ENCODE measurements at regions not wholly inside any gene's neighbourhood (a gene's known extent, or its start where the extent isn't known, plus 50 kb on each side); places are given as distances from the start of the nearest gene placed in this dataset.

DNA sequence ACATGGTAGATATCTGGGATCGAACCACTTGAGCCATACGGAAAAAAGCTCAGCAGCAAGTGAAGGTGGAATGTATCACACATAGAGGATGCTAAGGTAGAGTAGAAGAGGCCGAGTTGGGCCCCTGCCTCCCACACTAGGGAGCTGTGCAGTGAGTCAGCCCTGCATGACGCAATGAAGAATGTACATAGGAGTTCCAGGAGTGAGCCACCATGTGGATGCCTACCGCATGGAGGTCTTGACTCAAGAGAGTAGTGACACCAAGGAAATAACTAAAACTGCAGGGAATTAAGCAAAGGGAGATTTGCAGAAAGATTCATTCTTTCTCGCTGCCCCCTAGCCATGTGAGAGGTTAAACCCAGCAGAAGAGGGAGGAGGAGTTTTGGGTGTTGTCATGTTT lies 389.6 kb upstream of the IGFBP7 start:
- no peak for DNase-seq (ENCODE audit: low read depth in 2 of 2, low spot score in 1 of 2)

DNA sequence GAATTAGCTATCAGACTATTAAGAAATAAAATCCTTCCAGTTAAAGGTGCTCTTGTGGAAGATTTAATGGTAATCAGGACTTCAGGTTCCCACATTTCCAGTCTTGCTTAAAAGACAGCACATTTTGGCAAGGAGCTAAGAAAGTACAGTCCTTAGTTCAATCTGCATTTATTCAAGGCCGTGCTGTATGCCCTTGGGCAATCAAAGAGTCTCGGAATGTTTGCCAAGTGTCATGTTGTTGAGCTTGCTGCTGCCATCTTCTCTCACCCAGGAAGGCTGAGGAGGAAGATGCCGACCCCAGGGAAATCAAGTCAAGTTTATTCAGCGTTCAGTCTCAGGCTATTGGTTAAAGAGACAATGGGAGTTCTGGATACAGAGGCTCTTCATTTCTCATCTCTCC lies 388.1 kb upstream of the IGFBP7 start:
- DNase-seq (ENCODE audit: low read depth in 2 of 2, low spot score in 1 of 2), result no peak

DNA sequence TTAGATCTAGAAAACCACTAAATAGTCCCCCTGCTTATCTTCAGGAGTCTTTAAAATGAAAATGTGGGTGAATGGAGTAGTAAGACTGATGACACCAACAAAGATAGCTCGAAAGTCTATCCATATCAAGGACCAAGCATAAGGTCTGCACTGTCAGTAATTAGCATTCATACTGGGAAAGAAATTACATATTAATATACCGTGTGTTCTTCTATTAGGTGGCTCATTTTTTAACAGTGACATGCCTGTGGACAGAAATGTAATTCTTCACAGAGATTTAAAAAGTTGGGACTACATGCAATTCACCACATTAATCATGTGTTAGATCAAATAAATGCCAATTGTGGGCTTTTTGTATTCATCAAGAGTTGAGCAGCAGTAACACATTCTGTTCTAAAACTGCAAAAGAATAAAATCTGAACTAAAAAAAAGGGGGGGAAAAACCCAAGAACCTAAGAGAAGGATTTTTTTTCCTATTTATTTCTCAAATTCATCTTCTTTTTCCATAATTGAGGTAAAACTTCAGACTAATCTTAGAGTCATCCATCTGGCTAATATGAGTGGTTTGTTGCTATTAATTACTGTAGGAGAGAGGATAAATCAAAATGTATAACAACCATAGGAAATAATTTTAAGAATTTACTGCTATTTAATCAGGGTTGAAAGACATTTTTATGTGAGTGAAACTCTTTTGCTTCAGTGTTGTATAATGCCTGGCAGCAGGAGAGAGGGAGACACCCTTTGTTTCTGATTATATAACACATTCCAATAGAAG lies 386.7 kb upstream of the IGFBP7 start:
- no peak for DNase-seq (ENCODE audit: low read depth in 2 of 2, low spot score in 1 of 2)

DNA sequence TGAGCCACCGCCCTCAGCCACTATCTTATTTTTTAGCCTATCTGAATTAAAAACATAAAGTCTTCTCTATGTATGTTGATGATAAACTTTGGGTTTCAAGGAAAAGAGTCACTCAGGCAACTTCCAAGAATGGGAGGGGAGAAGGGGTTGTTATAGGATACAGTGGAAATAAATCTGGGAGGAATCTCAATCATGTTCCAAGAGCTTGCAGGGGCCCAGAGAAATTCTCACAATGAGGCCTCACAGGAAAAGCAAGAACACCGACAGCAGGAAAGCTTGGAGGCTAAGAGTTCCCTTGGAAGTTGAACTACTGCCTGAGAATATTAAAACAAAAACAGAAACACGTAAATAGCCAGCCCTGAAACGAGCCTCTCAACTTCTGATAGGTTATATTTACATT lies 384.6 kb upstream of the IGFBP7 start:
- DNase-seq (ENCODE audit: low read depth in 2 of 2, low spot score in 1 of 2), result no peak

DNA sequence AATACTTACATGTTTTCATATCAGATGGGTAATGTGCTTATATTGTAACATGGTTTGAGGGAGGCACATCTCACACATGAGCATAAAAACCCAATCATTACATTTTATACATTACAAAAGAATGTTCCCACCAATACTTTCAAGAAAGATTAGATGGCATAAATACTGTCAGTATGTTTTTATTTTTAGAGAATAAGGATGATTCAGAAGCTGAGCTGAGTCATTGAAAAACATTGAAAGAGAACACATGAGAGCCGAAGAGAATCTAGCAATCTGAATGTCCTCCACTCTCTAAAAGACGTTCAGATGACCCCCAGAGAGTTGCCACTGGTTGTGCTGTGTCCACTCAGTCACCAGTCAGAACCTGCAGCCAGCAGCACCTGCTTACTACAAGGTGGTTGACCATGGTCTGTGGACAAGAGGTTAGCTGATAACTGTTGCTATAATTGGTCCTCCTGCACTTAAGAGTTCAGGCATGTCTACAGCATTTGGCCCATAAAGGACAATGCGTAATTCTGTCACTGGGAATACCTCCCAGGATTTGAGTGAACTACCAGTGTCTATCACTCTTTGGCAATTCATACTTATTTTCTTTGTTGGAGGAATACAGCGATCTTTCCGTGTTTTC lies 382.2 kb upstream of the IGFBP7 start:
- no peak for DNase-seq (ENCODE audit: low read depth in 2 of 2, low spot score in 1 of 2)

DNA sequence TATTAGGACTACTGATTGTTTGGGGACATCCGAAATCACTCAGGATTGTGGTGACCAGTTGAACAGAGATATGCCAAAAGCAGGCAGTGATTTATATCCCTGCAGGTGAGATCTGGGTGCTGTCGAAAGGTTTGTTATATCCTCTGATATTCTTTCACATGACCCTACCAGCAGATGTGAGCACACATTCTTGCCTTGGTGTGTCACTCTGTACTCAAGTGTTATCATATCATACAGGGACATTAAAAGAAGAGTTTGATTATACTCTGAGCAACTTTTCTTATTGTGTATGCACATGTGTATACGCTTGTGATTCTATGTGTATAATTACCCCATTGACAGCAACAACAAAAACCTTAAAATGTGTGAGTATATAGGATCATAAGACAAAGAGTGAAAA lies 381.2 kb upstream of the IGFBP7 start:
- no peak for DNase-seq (ENCODE audit: low read depth in 2 of 2, low spot score in 1 of 2)

DNA sequence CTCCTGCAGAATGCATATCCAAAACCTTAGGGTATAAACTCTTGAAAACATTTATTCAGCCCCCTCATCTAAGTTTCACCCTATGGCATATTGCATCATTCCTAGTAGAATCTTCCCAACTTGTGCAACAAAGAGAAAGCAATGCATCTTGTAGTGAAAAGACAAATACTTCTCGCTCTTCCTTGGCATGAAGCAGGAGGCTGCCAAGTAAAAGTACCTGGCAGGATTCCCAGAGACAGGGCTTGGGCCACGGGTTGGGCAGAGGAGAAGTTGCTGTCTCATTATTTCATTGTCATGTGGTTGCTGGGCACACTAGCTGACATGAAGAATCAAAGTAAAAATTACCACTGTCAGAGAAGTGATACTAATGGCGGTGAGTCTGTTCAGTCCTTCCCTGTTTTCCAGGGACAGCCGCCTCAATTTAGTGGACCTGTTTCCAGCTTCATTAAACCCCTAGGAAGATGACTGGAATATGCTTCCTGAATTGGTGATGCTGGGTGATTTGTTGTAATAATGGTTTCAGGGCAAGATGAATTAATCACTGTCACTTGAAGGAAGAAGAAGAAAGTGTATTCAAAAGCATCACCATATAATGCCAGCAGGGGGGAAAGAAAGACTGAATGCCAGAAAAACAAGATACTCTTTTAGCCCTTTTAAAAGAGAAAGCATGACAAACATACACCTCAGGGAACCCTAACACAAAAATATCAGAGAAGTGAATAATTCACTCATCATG lies 380.5 kb upstream of the IGFBP7 start:
- DNase-seq (ENCODE audit: low read depth in 2 of 2, low spot score in 1 of 2), result no peak

DNA sequence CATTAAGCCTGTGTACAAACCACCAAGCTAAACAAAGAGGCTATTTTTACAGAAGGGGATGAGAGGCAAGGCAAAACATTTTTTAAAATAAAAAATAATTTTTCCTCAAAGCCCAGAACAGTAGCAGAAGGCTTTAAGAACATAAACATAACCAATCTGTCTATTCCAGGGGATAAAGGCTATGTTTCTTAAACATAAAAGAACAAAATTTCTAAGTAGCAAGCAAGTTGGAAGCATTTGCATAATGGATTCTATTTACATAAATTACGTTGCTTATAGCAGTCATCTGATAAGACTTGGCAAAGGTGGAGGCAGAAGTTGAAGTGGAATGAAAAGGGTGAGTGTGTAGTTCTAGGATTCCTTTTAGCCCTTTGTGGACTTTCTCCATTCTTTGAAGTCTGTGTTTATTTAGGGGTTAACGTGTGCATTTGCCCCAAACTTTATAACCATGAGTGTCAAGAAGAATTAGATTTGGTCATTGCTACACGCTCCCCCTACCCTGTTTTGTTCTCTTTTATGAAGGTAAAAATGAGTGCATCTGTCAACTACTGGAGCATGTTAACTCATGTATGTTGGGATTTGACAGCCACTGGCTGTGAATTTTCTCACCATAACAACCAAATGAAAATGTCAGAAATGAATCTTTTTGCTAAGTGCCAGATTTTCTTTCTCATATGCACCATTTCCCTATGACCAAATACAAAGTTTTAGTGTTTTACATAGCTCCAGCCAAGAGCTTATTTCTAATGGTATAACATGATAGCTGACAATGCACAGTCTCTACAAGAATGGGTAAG lies 378.4 kb upstream of the IGFBP7 start:
- DNase-seq (ENCODE audit: low read depth in 2 of 2, low spot score in 1 of 2), result no peak

DNA sequence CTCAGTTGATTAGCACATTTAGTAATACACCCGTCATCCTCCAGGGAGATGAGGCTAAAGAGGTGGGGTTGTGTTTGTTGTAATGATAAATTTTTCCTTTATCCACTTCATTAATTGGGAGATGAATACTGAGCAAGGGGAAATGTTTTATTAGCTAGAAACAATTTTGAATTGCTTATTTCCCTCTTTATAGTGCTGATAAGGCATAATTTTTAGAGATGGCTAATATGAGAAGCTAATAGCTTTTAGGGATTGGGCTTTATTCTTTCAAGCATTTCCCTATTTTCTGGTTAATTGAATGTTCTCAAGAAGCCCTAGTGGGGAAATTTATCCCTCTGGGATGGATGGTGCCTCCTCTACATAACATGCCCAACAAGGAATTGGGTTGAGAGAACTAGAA lies 365.2 kb upstream of the IGFBP7 start:
- DNase-seq (ENCODE audit: low read depth in 2 of 2, low spot score in 1 of 2), result no peak

DNA sequence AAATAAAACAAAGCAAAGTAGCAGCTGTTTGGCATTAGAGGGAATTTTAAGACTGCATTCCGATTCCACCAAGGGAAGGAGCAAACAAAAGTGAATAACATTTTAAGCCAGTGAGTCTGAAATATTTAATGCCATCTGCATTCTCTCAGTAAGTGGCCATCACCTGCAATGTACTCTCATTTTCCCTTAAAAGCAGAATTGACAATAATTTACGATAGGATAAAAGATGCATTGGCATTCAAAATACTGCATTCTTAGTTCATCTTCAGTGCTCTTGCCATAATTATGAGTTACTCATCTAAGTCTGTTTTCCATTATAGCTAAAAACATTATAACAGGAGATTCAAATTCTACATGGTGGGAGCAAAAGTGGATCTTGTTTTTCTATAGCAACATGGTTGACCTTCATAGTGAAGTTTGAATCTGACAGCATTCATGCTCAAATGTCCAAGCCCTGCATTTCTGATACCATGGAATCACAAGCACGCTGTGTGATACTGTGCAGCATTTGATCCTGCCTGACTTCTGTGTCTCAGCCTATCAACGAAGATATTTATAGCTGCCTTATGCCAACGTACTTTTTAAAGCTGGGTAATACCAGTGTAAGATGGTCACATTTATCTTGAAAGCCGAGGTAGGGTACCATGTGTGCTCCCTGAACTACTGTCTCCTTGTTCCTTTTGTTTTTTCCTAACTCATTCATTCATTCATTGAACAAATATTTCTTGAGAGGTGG lies 355.3 kb upstream of the IGFBP7 start:
- no peak for DNase-seq (ENCODE audit: low read depth in 2 of 2, low spot score in 1 of 2)

DNA sequence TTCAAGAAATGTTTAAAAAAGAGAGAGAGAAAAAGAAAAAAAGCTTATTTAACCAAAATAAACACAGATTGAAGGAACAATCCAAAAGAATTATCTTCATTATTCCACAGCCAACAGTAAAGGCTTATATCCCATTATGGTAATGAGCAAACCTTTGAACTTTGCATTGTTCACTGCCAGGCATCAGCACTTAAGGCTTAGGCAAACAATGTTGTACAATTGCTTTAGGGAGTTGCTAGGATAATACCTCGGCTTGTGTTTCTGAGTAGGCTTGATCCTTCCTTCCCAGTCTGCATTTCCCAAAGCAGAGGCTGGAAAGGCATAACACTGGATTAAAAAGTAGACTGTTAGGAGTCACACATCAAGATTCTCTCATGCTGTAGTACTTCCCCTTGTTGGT lies 352.7 kb upstream of the IGFBP7 start:
- no peak for DNase-seq (ENCODE audit: low read depth in 2 of 2, low spot score in 1 of 2)

DNA sequence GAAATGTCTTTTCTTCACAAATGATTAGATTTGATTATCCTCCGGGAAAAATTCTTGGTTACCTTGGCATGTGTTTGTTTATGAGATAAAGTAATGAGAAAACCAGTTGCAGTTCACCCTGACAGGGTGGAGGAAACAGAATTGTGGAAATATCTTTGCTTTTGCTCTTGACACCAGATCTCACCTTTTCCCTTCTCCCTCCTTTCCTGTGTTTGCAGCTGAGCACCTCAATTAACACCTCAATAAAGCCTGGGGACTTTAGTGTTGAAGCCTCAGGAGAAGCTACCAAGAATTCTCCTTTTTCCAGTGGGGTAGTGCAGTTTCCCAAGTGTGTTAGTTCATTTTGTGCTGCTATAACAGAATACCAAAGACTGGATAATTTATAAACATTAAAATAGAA lies 350.8 kb upstream of the IGFBP7 start:
- DNase-seq (ENCODE audit: low read depth in 2 of 2, low spot score in 1 of 2), result no peak

DNA sequence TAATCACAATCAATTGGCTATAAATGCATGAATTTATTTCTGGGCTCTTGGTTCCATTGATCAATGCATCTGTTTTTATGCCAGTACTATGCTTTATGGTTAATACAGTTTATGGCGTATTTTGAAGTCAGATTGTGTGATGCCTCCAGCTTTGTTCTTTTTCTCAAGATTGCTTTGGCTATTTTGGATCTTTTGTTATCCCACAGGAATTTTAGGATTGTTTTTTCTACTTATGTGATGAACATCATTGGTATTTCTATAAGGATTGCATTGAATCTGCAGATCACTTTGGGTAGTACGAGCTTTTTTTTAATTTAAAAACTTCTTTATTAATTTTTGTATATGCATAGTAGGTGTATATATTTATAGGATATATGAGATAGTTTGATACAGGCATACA lies 338.7 kb upstream of the IGFBP7 start:
- DNase-seq (ENCODE audit: low read depth in 2 of 2, low spot score in 1 of 2), result no peak

DNA sequence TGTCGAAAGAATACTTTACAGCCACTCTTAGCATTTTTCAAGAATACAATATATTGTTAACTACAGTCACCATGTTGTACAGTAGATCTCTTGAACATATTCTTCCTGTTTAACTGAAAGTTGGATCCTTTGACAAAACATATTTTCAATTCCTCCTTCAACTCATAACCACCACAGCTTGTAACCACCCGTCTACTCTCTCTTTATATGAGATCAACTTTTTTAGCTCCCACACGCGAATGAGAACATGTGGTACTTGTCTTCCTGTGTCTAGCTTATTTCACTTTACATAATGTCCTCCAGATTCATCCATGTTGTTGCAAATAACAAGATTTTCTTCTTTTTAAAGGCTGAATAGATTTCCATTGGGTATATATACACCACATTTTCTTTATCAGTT lies 338.3 kb upstream of the IGFBP7 start:
- DNase-seq (ENCODE audit: low read depth in 2 of 2, low spot score in 1 of 2), result no peak

DNA sequence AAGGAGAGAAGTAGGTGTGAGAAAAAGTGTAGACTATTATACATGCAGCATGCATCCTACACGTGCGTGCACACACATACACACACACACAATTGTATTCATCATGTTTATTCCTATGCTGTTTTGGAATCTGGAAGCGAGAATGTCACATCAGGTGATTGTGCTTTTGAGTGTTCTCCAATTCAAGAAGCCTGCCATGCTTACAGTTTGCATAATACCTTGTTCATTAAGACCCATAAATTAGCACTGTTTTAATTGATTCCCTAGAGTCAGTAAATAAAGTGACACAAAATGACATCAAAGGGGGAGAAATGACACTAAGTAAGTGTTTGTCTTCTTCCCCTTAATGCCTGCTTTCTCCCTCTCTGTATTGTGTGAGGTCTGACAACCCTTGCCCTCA lies 336.1 kb upstream of the IGFBP7 start:
- no peak for DNase-seq (ENCODE audit: low read depth in 2 of 2, low spot score in 1 of 2)

DNA sequence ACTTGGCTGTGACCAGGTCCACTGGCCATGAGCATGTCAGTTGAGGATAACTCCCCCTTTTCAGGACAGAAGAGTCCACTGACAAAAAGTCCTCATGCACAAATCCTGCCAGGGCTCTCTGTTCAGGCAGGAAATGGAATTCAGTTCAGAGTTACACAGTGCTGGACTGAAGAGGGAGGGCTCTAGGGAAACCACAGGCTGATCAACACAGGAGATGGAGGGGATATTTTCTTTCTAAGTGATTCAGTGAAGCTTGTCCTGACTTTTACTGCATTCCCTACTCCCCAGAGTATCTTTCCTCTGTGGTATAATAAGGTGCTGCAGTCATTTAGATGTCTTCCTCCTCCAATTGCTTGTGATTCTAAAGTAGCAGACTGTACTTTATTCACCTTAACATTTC lies 335.5 kb upstream of the IGFBP7 start:
- DNase-seq (ENCODE audit: low read depth in 2 of 2, low spot score in 1 of 2), result no peak

DNA sequence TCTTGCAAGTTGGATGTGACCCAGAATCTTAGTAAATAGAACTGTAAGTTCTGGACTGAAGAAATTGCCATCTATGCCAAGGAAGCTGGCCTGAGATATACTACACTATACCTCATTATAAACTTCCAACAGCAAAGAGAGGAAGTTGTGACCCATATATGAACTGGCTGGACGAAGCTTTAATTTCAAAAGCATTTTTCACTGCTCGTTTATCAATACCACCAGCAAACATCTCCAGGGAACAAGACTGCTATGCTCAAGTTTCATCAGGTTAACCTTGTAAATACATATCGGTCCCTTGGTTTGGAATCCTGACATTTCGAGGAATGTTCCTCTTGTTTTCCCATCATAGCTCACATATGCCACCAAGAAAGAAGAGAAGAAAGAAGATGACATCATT lies 334.5 kb upstream of the IGFBP7 start:
- DNase-seq (ENCODE audit: low read depth in 2 of 2, low spot score in 1 of 2), result no peak

DNA sequence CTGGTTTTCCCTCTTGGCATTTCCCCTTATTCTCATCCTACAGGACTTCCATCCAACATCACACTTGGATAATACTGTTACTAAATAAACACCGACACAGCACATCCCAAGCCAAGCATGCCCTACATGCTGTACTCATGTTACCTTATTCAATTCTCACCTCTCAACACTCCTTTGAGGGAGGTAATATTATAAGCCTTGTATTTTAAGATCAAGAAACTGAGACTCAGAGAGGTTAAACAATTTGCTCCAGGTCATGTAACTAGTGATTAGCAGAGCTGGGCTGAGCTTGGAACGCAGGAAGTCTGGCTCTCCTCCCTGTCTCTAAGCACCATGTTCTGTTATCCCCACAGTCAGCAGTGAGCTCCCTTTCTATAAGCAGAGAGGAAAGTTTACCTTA lies 333.6 kb upstream of the IGFBP7 start:
- no peak for DNase-seq (ENCODE audit: low read depth in 2 of 2, low spot score in 1 of 2)

DNA sequence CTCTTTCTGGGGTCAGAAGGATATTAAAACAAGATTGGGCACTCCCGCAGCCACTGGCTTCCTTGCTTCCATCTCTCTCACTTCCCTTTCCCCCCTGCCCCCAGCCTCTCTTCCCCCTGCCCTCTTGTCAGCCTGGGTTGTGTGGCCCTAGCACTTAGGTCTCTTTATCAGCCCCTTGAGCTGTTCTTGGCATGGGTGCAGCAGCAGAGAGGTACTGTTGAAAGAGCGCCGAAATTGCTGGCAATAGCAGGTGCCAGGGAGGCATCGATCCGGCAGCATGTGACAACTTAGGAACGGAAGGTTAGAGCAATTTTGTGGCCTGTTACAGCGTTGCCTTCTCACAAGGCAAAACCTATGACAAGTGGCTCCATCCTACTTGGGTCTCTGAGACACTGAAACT lies 333.1 kb upstream of the IGFBP7 start:
- no peak for DNase-seq (ENCODE audit: low read depth in 2 of 2, low spot score in 1 of 2)

DNA sequence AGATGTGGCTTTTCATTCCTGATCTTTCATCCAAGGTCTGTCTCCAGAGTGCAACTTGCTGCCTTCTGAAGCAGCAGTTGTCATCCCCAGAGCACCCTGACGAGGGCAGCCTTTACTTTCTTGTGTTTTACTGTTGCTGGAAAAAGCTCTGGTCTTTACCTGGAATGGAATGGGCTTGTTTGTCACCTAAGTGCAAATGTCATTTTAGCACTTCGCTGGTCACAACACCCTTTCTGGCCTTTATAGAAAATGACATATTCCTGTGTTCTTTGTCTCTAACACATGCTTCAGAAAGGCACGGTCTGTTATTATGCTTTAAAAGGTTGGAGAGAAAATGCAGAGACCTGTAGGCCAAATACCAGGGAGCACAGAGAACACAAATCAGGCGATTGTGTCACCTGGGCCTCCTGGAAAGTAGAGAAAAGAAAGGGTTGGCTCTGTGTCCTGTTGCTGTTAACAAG lies 332.7 kb upstream of the IGFBP7 start:
- DNase-seq (ENCODE audit: low read depth in 2 of 2, low spot score in 1 of 2), result no peak

DNA sequence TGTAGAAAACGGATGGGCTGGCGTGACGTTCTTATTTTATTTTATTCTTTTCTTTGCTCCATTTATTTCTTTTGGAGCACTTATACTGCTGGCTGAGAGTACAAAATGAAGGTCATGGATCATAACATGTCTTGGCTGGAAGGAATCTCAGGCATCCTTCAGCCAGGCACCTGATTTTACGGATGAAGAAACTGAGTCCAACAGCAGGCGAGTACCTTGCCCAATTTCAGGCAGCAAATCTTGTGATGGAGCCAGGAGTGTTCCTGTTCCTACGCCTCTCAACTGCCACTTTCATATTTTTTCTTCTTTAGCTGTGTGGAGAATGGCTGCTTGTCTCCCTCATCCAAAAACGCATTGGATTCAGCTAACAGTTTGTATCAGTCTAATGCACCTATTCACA lies 332.1 kb upstream of the IGFBP7 start:
- DNase-seq (ENCODE audit: low read depth in 2 of 2, low spot score in 1 of 2), result no peak
